SK-N-SH (cell line): ENCODE measurements at regions not wholly inside any gene's neighbourhood (a gene's known extent, or its start where the extent isn't known, plus 50 kb on each side); places are given as distances from the start of the nearest gene placed in this dataset.
"Not testable (repeated sequence)": the region's sequence is repeated elsewhere in the genome, so short reads cannot be mapped to it uniquely, and the experiment has no call there.

Experiments used
- CTCF ChIP-seq: fragments of 200-600 bp; sonication (generic); IDR thresholded peaks from 2 replicates; pipeline ENCODE4 v1.6.1; 2017; ENCODE audit warnings: antibody characterized with exemption, mild to moderate bottlenecking, moderate library complexity
- EP300 ChIP-seq, 2 experiments: IDR thresholded peaks; 2 replicates each; pipeline versions ENCODE4 v1.4.0 to v1.6.1; 2012; ENCODE audit warnings: borderline replicate concordance in 1 of 2, low read depth in 1 of 2, low read length in 1 of 2
- EZH2phosphoT487 ChIP-seq: fragments of 200-600 bp; sonication (generic); IDR thresholded peaks from 2 replicates; pipeline ENCODE4 v1.6.1; 2017; ENCODE audit warnings: low read depth, mixed run types, mild to moderate bottlenecking, antibody characterized with exemption, moderate library complexity, borderline replicate concordance
- GABPA ChIP-seq: IDR thresholded peaks from 2 replicates; pipeline ENCODE4 v1.4.0; 2012; ENCODE audit warnings: low read depth, mild to moderate bottlenecking
- MAX ChIP-seq: IDR thresholded peaks from 2 replicates; pipeline ENCODE4 v1.4.0; 2012; ENCODE audit warnings: low read depth
- PBX3 ChIP-seq: IDR thresholded peaks from 2 replicates; pipeline ENCODE4; 2012
- POLR2AphosphoS5 ChIP-seq: IDR thresholded peaks from 2 replicates; pipeline ENCODE4 v1.6.1; 2012; ENCODE audit warnings: low read depth, low read length
- RAD21 ChIP-seq: IDR thresholded peaks from 2 replicates; pipeline ENCODE4 v1.6.1; 2012; ENCODE audit warnings: mild to moderate bottlenecking, low read length
- REST ChIP-seq: IDR thresholded peaks from 2 replicates; pipeline ENCODE4 v1.6.1; 2012; ENCODE audit warnings: mild to moderate bottlenecking, low read depth, low read length, moderate library complexity
- SMC3 ChIP-seq: IDR thresholded peaks from 2 replicates; pipeline ENCODE4 v1.6.1; 2012; ENCODE audit warnings: low read depth, low read length, improper control_type of control experiment
- TCF12 ChIP-seq: IDR thresholded peaks from 2 replicates; pipeline ENCODE4 v1.4.0; 2012
- USF2 ChIP-seq: fragments of 150-350 bp; IDR thresholded peaks from 2 replicates; pipeline ENCODE4 v1.6.1; 2017; ENCODE audit warnings: antibody characterized with exemption, low read length, low read depth, borderline replicate concordance
- ZBTB33 ChIP-seq: IDR thresholded peaks from 2 replicates; pipeline ENCODE4 v1.4.0; 2012; ENCODE audit warnings: low read depth, borderline replicate concordance

GRCh38 chr1:149336082-149336481 is 138.8 kb upstream of the NBPF19 start:
- TF ChIP-seq ZBTB33; TCF12; CTCF; POLR2AphosphoS5; MAX; EZH2phosphoT487; REST; RAD21; USF2; SMC3; PBX3; GABPA; EP300 (IDR thresholded peaks at IDR 0.05; ENCODE audit: borderline replicate concordance in 1 of 2, low read depth in 1 of 2, low read length in 1 of 2): not testable (repeated sequence)
